ENCODE measurements at regions not wholly inside any gene's neighbourhood (a gene's known extent, or its start where the extent isn't known, plus 50 kb on each side); places are given as distances from the start of the nearest gene placed in this dataset.
"Not testable (repeated sequence)": the region's sequence is repeated elsewhere in the genome, so short reads cannot be mapped to it uniquely, and the experiment has no call there.

- no peak for DNase-seq (ENCODE audit: low spot score)
These were observed 189.3 kb downstream of the EDN1 start for GRCh38 chr6:12479451-12479850.

- no peak for DNase-seq (ENCODE audit: low spot score)
These were observed 189.7 kb downstream of the EDN1 start for GRCh38 chr6:12479881-12480280.

DNA sequence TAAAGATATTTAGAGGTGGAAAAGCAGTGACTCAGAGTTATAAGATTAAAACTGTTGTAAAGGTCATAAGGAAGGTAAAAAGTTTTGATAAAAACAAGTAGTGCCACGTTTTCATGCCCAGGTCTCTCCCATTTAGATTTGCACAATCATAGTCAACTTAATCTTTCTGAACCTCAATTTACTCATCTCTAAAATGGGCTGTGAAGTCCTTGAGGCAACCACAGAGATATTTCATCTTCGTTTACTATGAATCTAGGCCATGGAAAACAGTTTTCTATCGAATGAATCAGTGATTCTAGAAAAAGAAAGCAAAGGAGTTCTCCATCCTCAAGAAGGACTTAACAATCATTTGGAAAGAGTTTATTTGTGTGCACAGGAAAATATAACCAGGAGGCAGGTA lies 190.2 kb downstream of the EDN1 start:
- no peak for DNase-seq (ENCODE audit: low spot score)

- DNase-seq (ENCODE audit: low spot score), result no peak
These were observed 191.1 kb downstream of the EDN1 start for GRCh38 chr6:12481292-12481691.

DNA sequence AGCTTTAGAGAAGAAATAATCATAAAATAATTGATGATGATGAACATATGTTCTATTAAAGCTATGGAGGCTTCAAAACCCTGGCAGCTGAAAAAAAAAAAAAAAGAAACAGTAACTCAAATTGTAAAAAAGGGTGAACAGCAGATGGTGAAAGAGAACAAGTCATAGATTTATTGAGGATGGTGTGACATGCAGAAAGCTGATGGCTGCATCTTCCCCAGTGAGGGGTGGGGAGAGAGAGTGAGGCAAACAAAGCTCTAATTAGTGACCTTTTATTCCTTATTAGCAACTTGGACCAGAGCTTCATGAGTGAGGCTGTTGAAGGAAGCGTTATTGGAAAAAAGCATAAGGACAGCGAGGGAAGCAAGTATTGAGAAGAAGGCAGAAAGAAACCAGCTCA lies 191.7 kb downstream of the EDN1 start:
- DNase-seq (ENCODE audit: low spot score), result no peak

DNA sequence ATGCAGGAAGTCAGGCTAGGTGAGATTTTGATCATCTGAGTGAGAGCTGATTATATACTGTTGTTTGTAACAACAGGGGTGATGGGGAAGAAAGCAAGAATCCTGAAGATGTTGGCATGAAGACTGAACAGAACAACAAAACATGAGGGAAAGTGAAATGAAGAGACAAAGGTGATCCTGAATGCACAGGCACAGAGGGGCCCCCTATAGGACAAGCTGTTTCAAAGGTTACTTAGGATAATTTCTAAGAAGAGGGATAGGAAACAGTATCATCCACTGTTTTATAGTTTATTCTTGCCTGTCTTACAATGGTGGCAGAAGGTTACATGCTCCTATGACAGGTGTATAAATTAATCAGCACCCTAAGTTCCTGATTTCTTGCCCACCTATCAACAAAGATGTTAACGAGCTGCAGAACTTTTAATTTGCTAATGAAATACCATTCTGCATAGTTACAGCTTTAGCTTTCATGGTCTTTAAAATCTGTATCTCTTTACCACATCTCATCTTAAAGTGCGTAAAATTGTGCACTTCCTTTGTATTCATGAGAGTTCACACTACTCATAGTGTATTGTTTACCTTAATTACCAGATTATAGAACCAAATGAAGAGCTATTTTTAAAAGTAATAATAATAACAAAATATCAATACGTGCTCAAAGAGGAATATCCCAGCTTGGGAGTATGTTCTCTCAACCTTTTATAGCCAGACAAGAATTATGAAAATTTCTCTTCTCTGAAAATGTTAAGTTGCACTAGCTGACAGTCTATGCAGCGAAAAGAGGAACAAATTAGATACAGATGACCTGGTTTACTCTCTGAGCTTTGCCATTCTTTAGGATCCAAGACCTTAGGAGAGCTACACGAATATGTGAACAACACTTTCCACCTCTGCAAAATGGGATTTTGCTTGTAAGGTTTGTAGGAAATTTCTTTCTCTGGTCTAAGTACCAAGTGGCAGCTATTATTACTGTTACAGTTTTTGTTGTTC lies 192.5 kb downstream of the EDN1 start:
- no peak for DNase-seq (ENCODE audit: low spot score)

DNA sequence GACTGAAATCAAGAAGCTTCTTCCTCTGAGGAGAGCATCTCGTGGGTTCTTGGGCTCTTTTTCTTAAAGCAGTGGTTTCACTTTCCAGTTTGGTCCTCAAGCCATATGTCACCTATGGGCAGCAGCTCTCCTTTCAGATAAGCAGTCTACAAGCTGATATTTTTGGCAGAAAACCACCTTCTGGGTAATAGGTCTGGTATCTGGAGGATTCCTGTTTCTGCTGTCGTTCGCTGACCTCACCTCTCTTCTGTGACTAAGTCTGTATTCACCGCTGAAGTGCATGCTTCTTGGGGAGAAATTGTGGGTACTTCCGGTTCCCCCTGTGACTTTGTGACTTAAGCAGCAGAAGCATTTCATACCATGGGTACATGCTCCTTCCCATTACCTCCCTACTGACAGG lies 193.6 kb downstream of the EDN1 start:
- DNase-seq (ENCODE audit: low spot score), result no peak

DNA sequence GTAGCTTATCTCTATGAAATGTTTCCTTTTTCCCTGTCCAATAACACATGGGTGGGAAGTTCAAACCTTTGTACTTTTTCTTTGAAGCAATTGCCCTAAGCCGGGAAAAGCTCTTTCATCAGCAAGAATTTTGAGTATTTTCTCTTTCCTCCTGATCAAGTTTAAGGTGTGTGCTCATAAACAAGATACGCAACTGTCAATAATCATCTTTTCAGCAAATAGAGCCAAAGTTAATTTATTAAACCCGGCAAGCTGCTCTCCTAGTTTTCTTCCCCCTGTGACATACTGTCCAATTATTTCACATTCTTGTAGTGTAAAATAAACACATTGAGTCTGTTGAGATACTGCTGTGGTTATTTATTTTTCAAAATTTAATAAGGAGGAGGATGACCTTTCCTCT lies 194.4 kb downstream of the EDN1 start:
- DNase-seq (ENCODE audit: low spot score), result no peak

DNA sequence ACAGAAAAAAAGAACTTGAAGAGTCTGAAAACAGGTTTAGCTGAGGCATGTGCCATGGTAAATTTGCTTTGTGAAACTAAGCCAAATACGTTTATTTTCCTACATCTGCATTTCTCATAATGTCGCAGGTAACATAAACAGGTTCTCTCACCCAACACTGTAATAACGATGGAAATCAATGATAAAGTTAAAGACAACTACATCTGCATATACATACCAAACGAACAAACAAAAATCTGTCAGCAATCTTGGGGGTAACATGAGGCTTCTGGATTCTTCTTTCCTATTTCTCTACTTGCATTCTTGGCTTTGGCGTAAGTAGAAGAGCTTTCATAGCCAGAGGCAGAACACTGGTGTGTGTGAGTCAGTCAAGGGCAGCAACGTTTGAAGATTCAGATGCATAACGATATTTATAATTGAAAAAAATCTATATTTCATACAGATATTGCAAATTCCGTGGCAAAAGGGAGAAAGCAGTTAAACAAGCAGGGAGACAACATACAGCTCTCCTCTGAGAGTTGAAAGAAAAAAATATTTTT lies 195.1 kb downstream of the EDN1 start:
- no peak for DNase-seq (ENCODE audit: low spot score)

DNA sequence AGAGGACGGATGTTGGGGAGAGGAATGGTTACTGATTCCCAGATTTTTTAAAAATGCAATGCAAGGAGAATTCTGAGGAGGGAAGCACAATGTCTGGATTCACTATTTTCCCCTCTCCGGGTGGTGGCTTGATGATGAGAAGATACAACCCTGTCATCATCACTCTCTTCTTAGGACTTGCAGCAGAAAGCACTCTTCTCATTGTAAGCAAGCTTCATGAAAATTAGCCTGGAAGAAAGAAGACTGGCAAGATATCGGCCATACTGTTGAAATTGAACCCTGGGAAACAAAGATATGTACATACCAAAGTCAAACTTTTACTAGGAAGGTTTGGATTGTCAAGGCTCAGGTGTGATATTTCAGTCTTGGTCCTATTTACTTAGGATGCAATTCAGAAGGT lies 195.7 kb downstream of the EDN1 start:
- DNase-seq (ENCODE audit: low spot score), result no peak

GRCh38 chr6:12490351-12490903 lies 200.3 kb downstream of the EDN1 start:
- DNase-seq (ENCODE audit: low spot score), result no peak

GRCh38 chr6:12490904-12491571 lies 200.9 kb downstream of the EDN1 start:
- no peak for DNase-seq (ENCODE audit: low spot score)

GRCh38 chr6:12492929-12493328 lies 202.8 kb downstream of the EDN1 start:
- not testable (repeated sequence) for DNase-seq (ENCODE audit: low spot score)

DNA sequence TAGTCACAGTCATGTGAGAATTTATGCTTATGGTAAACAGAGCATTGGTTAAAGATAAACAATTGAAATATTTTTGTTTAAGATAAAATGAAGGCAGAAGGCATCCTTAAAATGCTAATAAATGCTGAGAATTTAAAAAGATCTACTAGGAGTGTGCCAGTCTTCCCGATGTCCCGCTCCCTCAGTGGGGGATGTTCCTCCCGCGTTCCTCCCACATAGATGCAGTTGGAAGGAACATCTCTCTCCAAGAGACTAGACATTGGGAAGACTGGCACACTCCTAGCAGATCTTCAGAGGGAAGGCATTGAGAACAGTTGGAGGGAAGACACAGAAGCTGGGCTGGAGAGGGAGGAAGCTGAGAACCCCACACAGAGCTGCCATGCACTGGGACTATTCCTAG lies 203.3 kb downstream of the EDN1 start:
- no peak for DNase-seq (ENCODE audit: low spot score)

DNA sequence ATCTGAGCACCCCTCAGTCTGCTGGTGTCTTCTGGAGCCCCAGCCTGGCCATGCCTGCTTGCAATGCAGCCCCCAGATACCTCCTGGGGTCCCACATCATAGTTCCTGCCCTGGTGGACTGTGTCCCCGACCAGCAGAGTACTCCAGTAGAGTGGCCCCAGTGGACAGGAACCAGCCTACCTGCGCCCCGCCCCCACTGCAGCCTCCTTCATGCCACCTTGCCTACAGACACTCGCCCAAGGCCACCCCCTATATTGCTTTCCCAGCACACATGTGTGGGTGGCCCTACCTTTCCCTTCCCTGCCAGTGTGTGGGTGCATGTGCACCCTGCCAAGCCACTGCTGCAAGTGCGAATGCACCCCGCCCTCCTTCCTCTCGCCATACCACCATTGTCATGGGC lies 204.0 kb downstream of the EDN1 start:
- DNase-seq (ENCODE audit: low spot score), result no peak

- no peak for DNase-seq (ENCODE audit: low spot score)
These were observed 211.8 kb downstream of the EDN1 start for GRCh38 chr6:12501990-12502389.

DNA sequence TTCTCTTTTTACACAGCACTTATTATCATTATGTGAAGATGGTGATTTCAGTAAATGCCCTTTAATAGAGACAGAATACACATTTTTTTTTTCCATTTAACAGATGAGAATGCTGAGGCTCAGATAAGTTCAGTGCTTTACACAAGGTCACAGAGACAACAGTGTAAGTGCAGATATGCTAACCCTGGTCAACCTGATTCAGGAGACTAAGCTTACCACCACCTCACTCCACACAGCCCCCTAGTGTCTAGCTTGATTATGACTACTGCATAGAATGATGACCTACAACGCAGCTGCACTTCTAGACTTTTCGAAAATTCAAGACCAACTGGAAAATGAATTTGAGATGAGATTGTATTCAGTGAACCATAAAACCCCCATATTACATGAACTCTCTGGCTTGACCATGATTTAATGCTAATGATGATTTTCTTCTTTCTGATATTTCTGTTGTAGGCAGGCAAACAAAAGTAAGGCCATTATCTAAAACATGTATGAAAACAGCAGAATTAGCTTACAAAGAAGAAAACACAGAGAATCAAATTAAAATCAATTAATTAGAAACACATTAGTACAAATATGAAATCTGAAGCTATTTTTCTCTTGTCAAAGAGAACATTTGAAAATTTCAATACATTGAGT lies 212.1 kb upstream of the PHACTR1 start:
- no peak for DNase-seq (ENCODE audit: low spot score)

DNA sequence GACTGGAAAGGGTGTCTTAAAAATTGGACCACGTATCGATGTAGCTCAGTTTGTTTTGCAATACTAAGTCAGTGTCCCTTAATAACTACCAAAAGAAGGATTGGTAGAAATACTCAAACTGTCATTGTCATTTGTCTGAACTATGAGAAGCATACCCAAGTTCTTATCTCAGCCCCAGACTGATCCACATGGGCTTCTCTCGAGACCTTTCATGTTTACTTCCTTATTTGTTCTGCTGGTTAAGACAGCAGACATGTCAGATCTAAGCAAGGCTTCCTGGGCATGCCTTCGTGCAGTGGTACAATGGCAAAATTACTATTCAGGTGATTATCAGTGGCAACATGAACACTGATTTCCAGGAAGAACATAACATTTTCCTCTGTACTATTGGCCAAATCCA lies 211.1 kb upstream of the PHACTR1 start:
- no peak for DNase-seq (ENCODE audit: low spot score)

GRCh38 chr6:12506159-12506558 lies 210.4 kb upstream of the PHACTR1 start:
- DNase-seq (ENCODE audit: low spot score), result no peak

DNA sequence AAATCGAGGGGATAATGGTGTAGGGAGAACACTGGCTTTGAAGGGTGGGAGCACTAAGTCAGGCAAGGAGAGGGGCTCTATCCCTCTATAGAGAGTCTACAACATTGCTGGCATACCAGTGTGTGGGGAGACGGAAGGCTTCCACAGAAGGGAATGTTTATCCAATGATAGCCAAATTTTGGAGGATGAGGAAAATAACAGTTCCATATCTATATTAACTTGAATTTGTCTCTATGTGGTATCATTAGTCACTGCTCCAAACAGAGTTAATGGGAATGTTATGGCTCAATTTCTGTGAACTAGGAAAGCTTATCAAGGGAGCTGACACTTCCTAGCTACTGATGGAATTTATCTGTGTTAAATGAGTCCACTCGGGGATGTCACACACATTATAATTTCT lies 208.9 kb upstream of the PHACTR1 start:
- no peak for DNase-seq (ENCODE audit: low spot score)

GRCh38 chr6:12508553-12508952 lies 208.0 kb upstream of the PHACTR1 start:
- no peak for DNase-seq (ENCODE audit: low spot score)

- no peak for DNase-seq (ENCODE audit: low spot score)
These were observed 207.5 kb upstream of the PHACTR1 start for GRCh38 chr6:12509060-12509459.
